MM.1S (cell line): ENCODE measurements at regions not wholly inside any gene's neighbourhood (a gene's known extent, or its start where the extent isn't known, plus 50 kb on each side); places are given as distances from the start of the nearest gene placed in this dataset.

Experiments
- CTCF ChIP-seq: fragments of 300-600 bp; sonication (generic); IDR thresholded peaks from 2 replicates; pipeline ENCODE4 v1.5.1; 2016; ENCODE audit warnings: antibody characterized with exemption, low read length, mixed read lengths
- EZH2phosphoT487 ChIP-seq: fragments of 300-600 bp; sonication (generic); IDR thresholded peaks from 2 replicates; pipeline ENCODE4 v1.6.1; 2018; ENCODE audit warnings: antibody characterized with exemption, low read length

GRCh38 chrX:7294483-7294882, 146.5 kb upstream of the PUDP start:
- no peak for TF ChIP-seq EZH2phosphoT487
- TF ChIP-seq CTCF: no peak
